ENCODE measurements at regions not wholly inside any gene's neighbourhood (a gene's known extent, or its start where the extent isn't known, plus 50 kb on each side); places are given as distances from the start of the nearest gene placed in this dataset.

- TF ChIP-seq CTCF (IDR thresholded peaks at IDR 0.05; ENCODE audit: borderline replicate concordance, extremely low read depth, low read length, poor library complexity, severe bottlenecking) = no peak
- TF ChIP-seq EZH2 (IDR thresholded peaks at IDR 0.05; ENCODE audit: borderline replicate concordance, low read depth, low read length, severe bottlenecking) = no peak
Observed at GRCh38 chr12:124451637-124452243, 115.7 kb downstream of the NCOR2 start.
